Mammary epithelial cell (primary cell): ENCODE measurements at regions not wholly inside any gene's neighbourhood (a gene's known extent, or its start where the extent isn't known, plus 50 kb on each side); places are given as distances from the start of the nearest gene placed in this dataset.
"Not testable (repeated sequence)": the region's sequence is repeated elsewhere in the genome, so short reads cannot be mapped to it uniquely, and the experiment has no call there.

Experiments used
- EZH2 ChIP-seq: IDR thresholded peaks from 2 replicates; pipeline ENCODE4 v1.6.1; 2012; ENCODE audit warnings: low read length, inconsistent platforms, borderline replicate concordance
- TF ChIP-seq, protein P1 (sequence below), 2 donors: IDR thresholded peaks in 1 of 2; conservative IDR thresholded peaks in 1 of 2; 2 replicates each; pipeline ENCODE4 v1.5.1; 2011 to 2012; ENCODE audit warnings: inconsistent platforms in 2 of 2, low read length in 2 of 2, mild to moderate bottlenecking in 2 of 2, control low read depth in 1 of 2, low read depth in 1 of 2; ENCODE audit not compliant: insufficient read depth in 1 of 2; ENCODE audit errors: extremely low read depth in 1 of 2

DNA sequence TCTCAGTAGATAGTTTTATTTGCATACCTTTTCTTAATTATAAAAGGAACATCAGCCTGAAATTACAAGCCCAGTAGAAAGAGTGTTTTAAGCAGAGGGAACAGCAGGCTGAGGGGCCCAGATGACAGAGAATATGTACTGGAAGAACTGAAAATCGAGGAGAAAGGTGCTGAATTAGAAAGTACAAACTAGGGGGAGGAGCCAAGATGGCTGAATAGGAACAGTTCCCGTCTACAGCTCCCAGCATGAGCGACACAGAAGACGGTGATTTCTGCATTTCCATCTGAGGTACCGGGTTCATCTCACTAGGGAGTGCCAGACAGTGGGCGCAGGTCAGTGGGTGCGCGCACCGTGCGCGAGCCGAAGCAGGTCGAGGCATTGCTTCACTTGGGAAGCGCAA, 64.1 kb upstream of the OR5P2 start:
- TF ChIP-seq, protein P1, sequence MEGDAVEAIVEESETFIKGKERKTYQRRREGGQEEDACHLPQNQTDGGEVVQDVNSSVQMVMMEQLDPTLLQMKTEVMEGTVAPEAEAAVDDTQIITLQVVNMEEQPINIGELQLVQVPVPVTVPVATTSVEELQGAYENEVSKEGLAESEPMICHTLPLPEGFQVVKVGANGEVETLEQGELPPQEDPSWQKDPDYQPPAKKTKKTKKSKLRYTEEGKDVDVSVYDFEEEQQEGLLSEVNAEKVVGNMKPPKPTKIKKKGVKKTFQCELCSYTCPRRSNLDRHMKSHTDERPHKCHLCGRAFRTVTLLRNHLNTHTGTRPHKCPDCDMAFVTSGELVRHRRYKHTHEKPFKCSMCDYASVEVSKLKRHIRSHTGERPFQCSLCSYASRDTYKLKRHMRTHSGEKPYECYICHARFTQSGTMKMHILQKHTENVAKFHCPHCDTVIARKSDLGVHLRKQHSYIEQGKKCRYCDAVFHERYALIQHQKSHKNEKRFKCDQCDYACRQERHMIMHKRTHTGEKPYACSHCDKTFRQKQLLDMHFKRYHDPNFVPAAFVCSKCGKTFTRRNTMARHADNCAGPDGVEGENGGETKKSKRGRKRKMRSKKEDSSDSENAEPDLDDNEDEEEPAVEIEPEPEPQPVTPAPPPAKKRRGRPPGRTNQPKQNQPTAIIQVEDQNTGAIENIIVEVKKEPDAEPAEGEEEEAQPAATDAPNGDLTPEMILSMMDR (conservative IDR thresholded peaks at IDR 0.05 in 1 of 2, IDR thresholded peaks at IDR 0.05 in 1 of 2; ENCODE audit: extremely low read depth in 1 of 2, insufficient read depth in 1 of 2, low read depth in 1 of 2, low read length in 2 of 2): not testable (repeated sequence)
- TF ChIP-seq EZH2: not testable (repeated sequence)
